ENCODE measurements at regions not wholly inside any gene's neighbourhood (a gene's known extent, or its start where the extent isn't known, plus 50 kb on each side); places are given as distances from the start of the nearest gene placed in this dataset.
A peak's percentile ranks its signal among the peaks of the same experiment; 100 is the strongest.

GRCh38 chr13:89567025-89567424 lies 1780.5 kb upstream of the MIR17HG start:
- Mint-ChIP-seq H3K36me3 (no peaks in the 10 kb centered on the region), H3K4me1 (ENCODE audit: unreplicated experiment) (no peaks in the 10 kb centered on the region), H3K4me3 (no peak overlapping the region), H3K27me3 (no peaks in the 10 kb centered on the region), H3K9me3 (peaks cover 4% of the 10 kb centered on the region), H3K27ac (no peak overlapping the region)
- TF ChIP-seq CTCF (conservative IDR thresholded peaks at IDR 0.05): no peak
- DNase-seq (ENCODE audit: extremely low spot score, unreplicated experiment): no peak

- no peak for DNase-seq (ENCODE audit: extremely low spot score, unreplicated experiment)
- Mint-ChIP-seq H3K27me3 (no peaks in the 10 kb centered on the region), H3K4me3 (no peak overlapping the region), H3K27ac (no peak overlapping the region), H3K4me1 (ENCODE audit: unreplicated experiment) (no peaks in the 10 kb centered on the region), H3K36me3 (no peaks in the 10 kb centered on the region), H3K9me3 (peaks cover 4% of the 10 kb centered on the region)
- TF ChIP-seq CTCF (conservative IDR thresholded peaks at IDR 0.05): no peak
These were observed 1779.2 kb upstream of the MIR17HG start for GRCh38 chr13:89568276-89568675.

- Mint-ChIP-seq H3K4me3 (no peak overlapping the region), H3K36me3 (no peaks in the 10 kb centered on the region), H3K9me3 (peaks cover 4% of the 10 kb centered on the region), H3K27ac (no peak overlapping the region), H3K27me3 (no peaks in the 10 kb centered on the region), H3K4me1 (ENCODE audit: unreplicated experiment) (no peaks in the 10 kb centered on the region)
- TF ChIP-seq CTCF (conservative IDR thresholded peaks at IDR 0.05): no peak
- DNase-seq (ENCODE audit: extremely low spot score, unreplicated experiment): no peak
These were observed 1778.7 kb upstream of the MIR17HG start for GRCh38 chr13:89568746-89569145.

- Mint-ChIP-seq H3K4me3 (no peak overlapping the region), H3K36me3 (no peaks in the 10 kb centered on the region), H3K4me1 (ENCODE audit: unreplicated experiment) (no peaks in the 10 kb centered on the region), H3K27ac (no peak overlapping the region), H3K27me3 (no peaks in the 10 kb centered on the region), H3K9me3 (peaks cover 4% of the 10 kb centered on the region)
- no peak for DNase-seq (ENCODE audit: extremely low spot score, unreplicated experiment)
- TF ChIP-seq CTCF (conservative IDR thresholded peaks at IDR 0.05): no peak
These were observed 1775.8 kb upstream of the MIR17HG start for GRCh38 chr13:89571676-89572075.

- no peaks in the 10 kb centered on the region for H3K4me1 Mint-ChIP-seq (ENCODE audit: unreplicated experiment)
- H3K4me3 Mint-ChIP-seq: no peak overlapping the region
- no peaks in the 10 kb centered on the region for H3K27me3 Mint-ChIP-seq
- no peak for TF ChIP-seq CTCF (conservative IDR thresholded peaks at IDR 0.05)
- no peak for DNase-seq (ENCODE audit: extremely low spot score, unreplicated experiment)
- H3K9me3 Mint-ChIP-seq: peaks cover 4% of the 10 kb centered on the region
- no peak overlapping the region for H3K27ac Mint-ChIP-seq
- no peaks in the 10 kb centered on the region for H3K36me3 Mint-ChIP-seq
These were observed 1773.4 kb upstream of the MIR17HG start for GRCh38 chr13:89574077-89574476.

GRCh38 chr13:89577301-89577700 lies 1770.2 kb upstream of the MIR17HG start:
- no peak for DNase-seq (ENCODE audit: extremely low spot score, unreplicated experiment)
- H3K27me3 Mint-ChIP-seq: no peaks in the 10 kb centered on the region
- TF ChIP-seq CTCF (conservative IDR thresholded peaks at IDR 0.05): peak; percentile 58
- H3K27ac Mint-ChIP-seq: no peak overlapping the region
- no peaks in the 10 kb centered on the region for H3K4me1 Mint-ChIP-seq (ENCODE audit: unreplicated experiment)
- H3K4me3 Mint-ChIP-seq: no peak overlapping the region
- H3K36me3 Mint-ChIP-seq: no peaks in the 10 kb centered on the region
- no peaks in the 10 kb centered on the region for H3K9me3 Mint-ChIP-seq

Data from type B pancreatic cell (in vitro differentiated cells).